K562 (cell line): ENCODE measurements at regions not wholly inside any gene's neighbourhood (a gene's known extent, or its start where the extent isn't known, plus 50 kb on each side); places are given as distances from the start of the nearest gene placed in this dataset.

ENCODE experiments used
- ATAC-seq: fragments of 200-7000 bp; cut with Tn5 transposase; 3 replicates; pipeline ENCODE4 v1.9.1; 2020; ENCODE audit warnings: moderate library complexity
- BruUV-seq: library from RNA; stranded (reverse); fragments of 400-500 nt; replicated peaks from 2 replicates; lab custom pipeline; 2021; lab: Mats Ljungman, UMichigan
- CTCF ChIA-PET: fragments of 300-600 bp; formaldehyde crosslinking; extraction: SDS; loops from one replicate; lab custom pipeline; 2021; ENCODE audit warnings: low intra/inter-chr PET ratio; lab: Yijun Ruan, JAX
- POLR2A ChIA-PET: fragments of 300-600, 350-650 bp; sonication (Branson Sonifier 250); formaldehyde crosslinking; extraction: SDS; loops from one replicate; lab custom pipeline; 2021; ENCODE audit warnings: antibody characterized with exemption, inconsistent platforms; lab: Yijun Ruan, JAX
- DNase-seq, 4 experiments: peaks; one replicate each; pipeline versions ENCODE4 v3.0.0 to v3.0.0-alpha.2; 2011 to 2018; ENCODE audit warnings: low spot score in 3 of 4, mixed read lengths in 3 of 4; ENCODE audit errors: extremely low read depth in 1 of 4
- FAIRE-seq: peaks from 2 replicates; lab custom pipeline; 2011; peaks lifted over from hg19 to GRCh38; lab: Jason Lieb, UNC
- H2AFZ ChIP-seq: 2 replicates; pipeline ENCODE4 v1.6.0; 2011; ENCODE audit warnings: low read depth, low read length, control low read depth, inconsistent platforms
- H3K27ac ChIP-seq: fragments of 200-600 bp; 3 replicates; pipeline ENCODE4 v1.8.0; 2011; ENCODE audit warnings: low read depth, mild to moderate bottlenecking, control low read depth, inconsistent platforms, low read length, moderate library complexity, mixed read lengths; ENCODE audit errors: extremely low read depth
- H3K27me3 ChIP-seq, 2 experiments: fragments of 300-600 bp in 1 of 2; 2 replicates in 1 of 2; 3 replicates in 1 of 2; pipeline versions ENCODE4 v1.6.0 to v1.8.0; 2011; ENCODE audit warnings: inconsistent platforms in 2 of 2, low read length in 2 of 2, mild to moderate bottlenecking in 1 of 2, mixed read lengths in 1 of 2, moderate library complexity in 1 of 2; ENCODE audit not compliant: control insufficient read depth in 2 of 2, insufficient read depth in 2 of 2
- H3K36me3 ChIP-seq: fragments of 300-600 bp; 3 replicates; pipeline ENCODE4 v1.8.0; 2011; ENCODE audit warnings: mild to moderate bottlenecking, low read length, inconsistent platforms; ENCODE audit not compliant: control insufficient read depth, insufficient read depth
- H3K4me1 ChIP-seq, 2 experiments: fragments of 200-600 bp in 1 of 2; replicated peaks in 1 of 2; 2 replicates in 1 of 2; 3 replicates in 1 of 2; pipeline versions ENCODE4 v1.5.1 to v1.8.0; 2011; ENCODE audit warnings: inconsistent platforms in 2 of 2, low read length in 2 of 2, mild to moderate bottlenecking in 1 of 2, mixed read lengths in 1 of 2, moderate library complexity in 1 of 2; ENCODE audit not compliant: control insufficient read depth in 2 of 2, insufficient read depth in 2 of 2
- H3K4me2 ChIP-seq: 2 replicates; pipeline ENCODE4 v1.6.1; 2011; ENCODE audit warnings: low read length, control low read depth, inconsistent platforms, mixed read lengths; ENCODE audit not compliant: insufficient read depth
- H3K4me3 ChIP-seq: fragments of 200-600 bp; sonication (generic), shearing (Covaris generic); 2 replicates; pipeline ENCODE4 v1.5.1; 2016; ENCODE audit warnings: control low read depth, inconsistent platforms
- H3K79me2 ChIP-seq: fragments of 200-600 bp; 3 replicates; pipeline ENCODE4 v1.8.0; 2011; ENCODE audit warnings: low read length, inconsistent platforms; ENCODE audit not compliant: control insufficient read depth, insufficient read depth
- H3K9ac ChIP-seq, 2 experiments: 2 replicates each; pipeline versions ENCODE4 v1.6.0 to v1.6.1; 2011; ENCODE audit warnings: low read depth in 2 of 2, low read length in 2 of 2, control low read depth in 1 of 2, inconsistent platforms in 1 of 2, mild to moderate bottlenecking in 1 of 2, mixed read lengths in 1 of 2; ENCODE audit not compliant: insufficient read depth in 1 of 2
- H3K9me1 ChIP-seq: one replicate; pipeline ENCODE4 v1.6.0; 2011; ENCODE audit warnings: inconsistent platforms, mild to moderate bottlenecking, low read length, moderate library complexity; ENCODE audit not compliant: control insufficient read depth, insufficient read depth
- H3K9me3 ChIP-seq: replicated peaks from 2 replicates; pipeline ENCODE4 v1.5.1; 2011; ENCODE audit warnings: low read depth, low read length, inconsistent platforms; ENCODE audit not compliant: control insufficient read depth, insufficient read depth
- H4K20me1 ChIP-seq: replicated peaks from 2 replicates; pipeline ENCODE4 v1.6.1; 2011; ENCODE audit warnings: low read length, inconsistent platforms, mixed read lengths; ENCODE audit not compliant: control insufficient read depth, insufficient read depth
- CC2D1A ChIP-seq: fragments of 450-650 bp; IDR thresholded peaks from 2 replicates; pipeline ENCODE4 v1.6.1; 2017; ENCODE audit warnings: mild to moderate bottlenecking
- E2F1 ChIP-seq: sonication (generic); formaldehyde crosslinking; IDR thresholded peaks from 2 replicates; pipeline ENCODE4 v1.8.1; 2023; ENCODE audit warnings: mild to moderate bottlenecking, missing genetic modification reagents, moderate library complexity
- ETV1 ChIP-seq: fragments of 450-650 bp; conservative IDR thresholded peaks from 2 replicates; pipeline ENCODE4 v1.6.1; 2016; ENCODE audit warnings: missing genetic modification characterization, control low read depth, low read depth, missing compliant biosample characterization
- HBP1 ChIP-seq: fragments of 450-650 bp; formaldehyde crosslinking; IDR thresholded peaks from 2 replicates; pipeline ENCODE4 v1.4.0; 2022; ENCODE audit warnings: missing genetic modification characterization
- KAT8 ChIP-seq: fragments of 450-650 bp; IDR thresholded peaks from 2 replicates; pipeline ENCODE4 v1.6.1; 2016; ENCODE audit warnings: low read depth, mild to moderate bottlenecking
- ZNF140 ChIP-seq: fragments of 250-450 bp; sonication (Bioruptor Pico); IDR thresholded peaks from 2 replicates; pipeline ENCODE4 v1.8.0; 2021; ENCODE audit warnings: moderate library complexity, mild to moderate bottlenecking, inconsistent platforms
- ZNF311 ChIP-seq: fragments of 250-450 bp; sonication (Bioruptor Pico); IDR thresholded peaks from 2 replicates; pipeline ENCODE4 v1.4.0; 2020; ENCODE audit warnings: mild to moderate bottlenecking, moderate library complexity
- WGBS: fragments of 100-300 bp; shearing (Covaris generic); methylation state at CpG from one replicate; pipeline ENCODE4 v1.1.6; 2016; ENCODE audit warnings: low coverage, mixed read lengths; ENCODE audit not compliant: insufficient coverage; ENCODE audit errors: missing lambda C conversion rate; 5-methylcytosine and 5-hydroxymethylcytosine counted together
- in situ Hi-C: fragments of 300-500 bp; cut with MboI; formaldehyde crosslinking; loops from 4 replicates; pipeline ENCODE4 v1.15.0; 2018; ENCODE audit warnings: inconsistent platforms, mixed read lengths
- intact Hi-C: fragments of 100-400 bp; cut with micrococcal nuclease; formaldehyde crosslinking; loops from 2 replicates; pipeline ENCODE4 v1.14.2; 2022
- TF ChIP-seq, protein P1 (sequence below): fragments of 250-450 bp; sonication (Bioruptor Pico); IDR thresholded peaks from 2 replicates; pipeline ENCODE4 v1.5.0; 2021; ENCODE audit warnings: mild to moderate bottlenecking, moderate library complexity
- TF ChIP-seq, protein P2 (sequence below): fragments of 450-650 bp; IDR thresholded peaks from 2 replicates; pipeline ENCODE4 v1.7.0; 2016; ENCODE audit warnings: borderline replicate concordance
- TF ChIP-seq, protein P3 (sequence below): fragments of 450-650 bp; formaldehyde crosslinking; IDR thresholded peaks from 2 replicates; pipeline ENCODE4 v1.4.0; 2020; ENCODE audit warnings: mild to moderate bottlenecking, moderate library complexity

DNA sequence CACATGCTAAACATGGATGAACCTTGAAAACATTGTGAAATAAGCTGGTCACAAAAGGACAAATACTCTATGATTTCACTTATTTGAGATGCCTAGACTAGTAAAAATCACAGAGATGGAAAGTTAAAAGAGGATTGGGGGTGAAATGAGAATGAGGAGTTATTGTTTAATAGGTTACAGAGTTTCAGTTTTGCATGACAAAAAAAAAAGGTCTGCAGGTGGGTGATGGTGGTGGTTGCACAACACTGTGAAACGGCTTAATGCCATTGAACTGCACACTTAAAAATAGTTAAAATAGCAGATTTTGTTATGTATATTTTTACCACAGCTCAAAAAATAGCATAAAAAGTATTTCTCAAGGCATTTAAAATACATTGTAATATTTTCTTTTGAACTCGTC is 151.9 kb upstream of the NRXN3 start (continued):
- TF ChIP-seq, protein P1, sequence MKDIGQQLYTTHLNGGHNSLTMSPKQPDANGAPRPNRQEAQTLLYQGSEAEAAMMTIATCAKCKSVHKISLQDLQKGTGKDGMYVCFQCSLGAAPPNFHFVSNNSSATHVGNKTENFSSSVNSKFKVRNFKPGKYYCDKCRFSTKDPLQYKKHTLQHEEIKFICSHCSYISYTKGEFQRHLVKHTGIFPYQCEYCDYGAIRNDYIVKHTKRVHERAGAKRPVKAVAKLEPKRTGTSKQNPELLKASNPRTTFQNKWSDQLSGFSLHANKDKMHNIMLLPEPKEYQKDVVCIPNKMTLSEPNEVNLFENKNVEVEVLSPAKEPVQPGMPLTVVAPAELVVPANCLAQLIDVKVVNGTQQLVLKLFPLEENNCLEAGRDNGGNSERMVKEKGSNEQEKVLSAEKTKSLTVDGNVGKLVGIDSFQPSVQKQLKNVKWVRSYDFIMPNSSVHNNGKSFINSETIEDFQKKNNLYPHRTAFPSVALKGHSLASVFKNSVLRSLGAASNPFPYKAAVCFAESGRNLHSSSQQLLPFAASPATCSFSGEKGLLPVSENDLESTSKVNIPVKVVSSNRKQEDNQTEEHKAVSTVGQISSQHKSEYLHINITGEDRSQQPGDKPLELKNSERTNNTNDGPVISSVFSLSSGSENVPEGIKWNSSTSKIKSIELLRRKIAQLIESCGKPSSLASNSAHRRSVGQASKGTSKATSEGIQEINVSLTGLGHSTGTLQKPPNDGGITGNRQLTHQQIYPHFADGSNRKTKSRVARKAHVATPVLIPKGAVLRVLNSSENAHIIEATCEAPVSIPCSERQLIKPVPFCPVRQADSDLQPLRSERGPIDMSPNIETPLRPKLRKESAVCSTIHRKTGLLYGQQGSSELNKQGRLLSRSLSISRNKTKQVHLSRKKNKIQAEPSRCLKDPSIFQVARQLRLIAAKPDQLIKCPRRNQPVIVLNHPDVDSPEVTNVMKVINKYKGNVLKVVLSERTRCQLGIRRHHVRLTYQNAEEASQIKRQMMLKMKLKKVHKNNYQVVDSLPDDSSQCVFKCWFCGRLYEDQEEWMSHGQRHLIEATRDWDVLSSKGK (CRISPR knock-in tag), result no peak
- no peak for TF ChIP-seq ZNF140 (CRISPR knock-in tag)
- no peak for TF ChIP-seq ZNF311 (CRISPR knock-in tag)
- TF ChIP-seq, all 486 proteins: peak for 0

DNA sequence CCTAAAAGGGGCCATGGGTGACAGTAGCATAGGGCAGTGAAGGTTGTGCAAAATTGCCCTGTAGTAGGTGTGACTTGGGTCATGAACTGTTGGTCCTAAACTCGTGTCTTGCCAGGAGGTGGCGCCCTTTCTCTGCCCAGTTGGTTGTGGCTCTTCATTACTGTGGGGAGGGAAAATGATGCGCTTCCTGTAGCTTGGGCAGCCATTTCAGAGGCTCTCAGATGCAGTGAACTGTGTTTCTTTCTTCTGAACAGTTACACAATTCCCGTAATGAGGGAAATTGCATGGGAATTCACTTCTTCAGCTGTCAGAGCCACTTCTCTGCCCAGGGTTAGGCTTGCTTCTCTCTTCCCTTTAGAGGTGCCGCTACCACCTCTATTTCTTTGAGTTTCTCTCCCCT is 148.1 kb upstream of the NRXN3 start:
- no TSS peak for BruUV-seq
- intact Hi-C loops, result loop anchor here (1.0 to 10.0 kb wide), 4 partner anchors 51 to 573 kb away; no protein-coding TSS in a partner anchor
- WGBS, result 12% methylated on average over 5 of the region's 5 CpGs
- TF ChIP-seq E2F1 (CRISPR knock-in tag), result no peak
- peak; percentile 31; the same call in 1 of the 2 replicates for TF ChIP-seq CC2D1A
- TF ChIP-seq, protein P2, sequence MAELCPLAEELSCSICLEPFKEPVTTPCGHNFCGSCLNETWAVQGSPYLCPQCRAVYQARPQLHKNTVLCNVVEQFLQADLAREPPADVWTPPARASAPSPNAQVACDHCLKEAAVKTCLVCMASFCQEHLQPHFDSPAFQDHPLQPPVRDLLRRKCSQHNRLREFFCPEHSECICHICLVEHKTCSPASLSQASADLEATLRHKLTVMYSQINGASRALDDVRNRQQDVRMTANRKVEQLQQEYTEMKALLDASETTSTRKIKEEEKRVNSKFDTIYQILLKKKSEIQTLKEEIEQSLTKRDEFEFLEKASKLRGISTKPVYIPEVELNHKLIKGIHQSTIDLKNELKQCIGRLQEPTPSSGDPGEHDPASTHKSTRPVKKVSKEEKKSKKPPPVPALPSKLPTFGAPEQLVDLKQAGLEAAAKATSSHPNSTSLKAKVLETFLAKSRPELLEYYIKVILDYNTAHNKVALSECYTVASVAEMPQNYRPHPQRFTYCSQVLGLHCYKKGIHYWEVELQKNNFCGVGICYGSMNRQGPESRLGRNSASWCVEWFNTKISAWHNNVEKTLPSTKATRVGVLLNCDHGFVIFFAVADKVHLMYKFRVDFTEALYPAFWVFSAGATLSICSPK, result no peak
- TF ChIP-seq, protein P3, sequence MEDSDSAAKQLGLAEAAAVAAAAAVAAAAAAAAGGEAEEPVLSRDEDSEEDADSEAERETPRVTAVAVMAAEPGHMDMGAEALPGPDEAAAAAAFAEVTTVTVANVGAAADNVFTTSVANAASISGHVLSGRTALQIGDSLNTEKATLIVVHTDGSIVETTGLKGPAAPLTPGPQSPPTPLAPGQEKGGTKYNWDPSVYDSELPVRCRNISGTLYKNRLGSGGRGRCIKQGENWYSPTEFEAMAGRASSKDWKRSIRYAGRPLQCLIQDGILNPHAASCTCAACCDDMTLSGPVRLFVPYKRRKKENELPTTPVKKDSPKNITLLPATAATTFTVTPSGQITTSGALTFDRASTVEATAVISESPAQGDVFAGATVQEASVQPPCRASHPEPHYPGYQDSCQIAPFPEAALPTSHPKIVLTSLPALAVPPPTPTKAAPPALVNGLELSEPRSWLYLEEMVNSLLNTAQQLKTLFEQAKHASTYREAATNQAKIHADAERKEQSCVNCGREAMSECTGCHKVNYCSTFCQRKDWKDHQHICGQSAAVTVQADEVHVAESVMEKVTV (CRISPR knock-in tag), result peak; percentile 40; the same call in 1 of the 2 replicates
- TF ChIP-seq ETV1 (tag), result peak; percentile 32; the same call in 1 of the 2 replicates
- peak; percentile 64; the same call in 1 of the 2 replicates for TF ChIP-seq KAT8
- no peak for TF ChIP-seq HBP1

More for the DNA sequence above, 148.1 kb upstream of the NRXN3 start:
- in situ Hi-C loops, result loop anchor here (25.0 kb wide), 1 partner anchor 565 kb away; no protein-coding TSS in a partner anchor
- no peak overlapping the region for H3K4me2 ChIP-seq
- no peaks in the 10 kb centered on the region for H3K79me2 ChIP-seq
- no peak overlapping the region for H3K4me3 ChIP-seq
- H3K27me3 ChIP-seq, result no peaks in the 10 kb centered on the region; a peak in 1 of 5 replicates
- ATAC-seq (peak; percentile 100), DNase-seq (peak; percentile 66 to 83 (median 70)), FAIRE-seq (peak; percentile 94)
- POLR2A ChIA-PET, result no interaction called here
- H3K9ac ChIP-seq, result no peak overlapping the region
- CTCF ChIA-PET, result no interaction called here
- H3K9me1 ChIP-seq, result no peaks in the 10 kb centered on the region
- H3K9me3 ChIP-seq, result no peaks in the 10 kb centered on the region
- no peaks in the 10 kb centered on the region for H4K20me1 ChIP-seq
- H3K36me3 ChIP-seq, result no peaks in the 10 kb centered on the region
- peak overlapping the region; percentile 79 for H2AFZ ChIP-seq
- no peaks in the 10 kb centered on the region for H3K4me1 ChIP-seq
- no peak overlapping the region for H3K27ac ChIP-seq
